Hematopoietic multipotent progenitor cell treated with erythropoietin and hydrocortisone succinate and interleukin-3 and kit ligand, for 8 days (in vitro differentiated cells): ENCODE measurements at regions not wholly inside any gene's neighbourhood (a gene's known extent, or its start where the extent isn't known, plus 50 kb on each side); places are given as distances from the start of the nearest gene placed in this dataset.

Experiments
- DNase-seq: peaks from one replicate; pipeline ENCODE4 v3.0.0-alpha.2; 2015

- DNase-seq: no peak
These were observed 1786.4 kb upstream of the WWC1 start for GRCh38 chr5:166505067-166505466.

GRCh38 chr5:166505544-166505943 is 1785.9 kb upstream of the WWC1 start:
- no peak for DNase-seq

GRCh38 chr5:166507810-166508425 is 1783.5 kb upstream of the WWC1 start:
- DNase-seq: no peak

GRCh38 chr5:166509085-166509484 is 1782.4 kb upstream of the WWC1 start:
- peak; percentile 4 for DNase-seq

GRCh38 chr5:166517976-166518375 is 1773.5 kb upstream of the WWC1 start:
- DNase-seq: no peak

GRCh38 chr5:166523206-166523605 is 1768.2 kb upstream of the WWC1 start:
- DNase-seq: no peak

GRCh38 chr5:166529200-166529599 is 1762.2 kb upstream of the WWC1 start:
- no peak for DNase-seq

- no peak for DNase-seq
These were observed 1758.8 kb upstream of the WWC1 start for GRCh38 chr5:166532456-166533220.

- no peak for DNase-seq
These were observed 1755.8 kb upstream of the WWC1 start for GRCh38 chr5:166535641-166536040.

GRCh38 chr5:166540156-166540555 is 1751.3 kb upstream of the WWC1 start:
- DNase-seq: no peak

GRCh38 chr5:166551384-166551783 is 1740.1 kb upstream of the WWC1 start:
- no peak for DNase-seq

- DNase-seq: no peak
These were observed 1737.7 kb upstream of the WWC1 start for GRCh38 chr5:166553778-166554177.

- DNase-seq: no peak
These were observed 1729.7 kb upstream of the WWC1 start for GRCh38 chr5:166561759-166562158.

GRCh38 chr5:166562246-166562645 is 1729.2 kb upstream of the WWC1 start:
- no peak for DNase-seq

GRCh38 chr5:166566725-166567124 is 1724.7 kb upstream of the WWC1 start:
- DNase-seq: no peak

- DNase-seq: no peak
These were observed 1720.6 kb upstream of the WWC1 start for GRCh38 chr5:166570865-166571264.

- no peak for DNase-seq
These were observed 1719.8 kb upstream of the WWC1 start for GRCh38 chr5:166571668-166572067.

GRCh38 chr5:166576323-166576722 is 1715.1 kb upstream of the WWC1 start:
- no peak for DNase-seq

- no peak for DNase-seq
These were observed 1709.6 kb upstream of the WWC1 start for GRCh38 chr5:166581826-166582225.

GRCh38 chr5:166582416-166582815 is 1709.0 kb upstream of the WWC1 start:
- DNase-seq: no peak

GRCh38 chr5:166594567-166594966 is 1696.9 kb upstream of the WWC1 start:
- no peak for DNase-seq

GRCh38 chr5:166595274-166595951 is 1696.0 kb upstream of the WWC1 start:
- DNase-seq: no peak

GRCh38 chr5:166596043-166596442 is 1695.4 kb upstream of the WWC1 start:
- no peak for DNase-seq

- no peak for DNase-seq
These were observed 1689.2 kb upstream of the WWC1 start for GRCh38 chr5:166602271-166602670.
